CD14-positive monocyte (primary cell): ENCODE measurements at regions not wholly inside any gene's neighbourhood (a gene's known extent, or its start where the extent isn't known, plus 50 kb on each side); places are given as distances from the start of the nearest gene placed in this dataset.

Source experiments
- DNase-seq, 3 donors: peaks; one replicate each; pipeline ENCODE4 v3.0.0-alpha.2; 2011 to 2022
- H2AFZ ChIP-seq: 2 replicates; pipeline ENCODE4 v1.6.0; 2012; ENCODE audit warnings: mild to moderate bottlenecking, low read depth, low read length, inconsistent platforms; ENCODE audit not compliant: insufficient read depth, poor library complexity, severe bottlenecking
- H3K27ac ChIP-seq, 2 donors: 1 replicate in 1 of 2; 2 replicates in 1 of 2; pipeline ENCODE4 v1.5.1; 2012 to 2013; ENCODE audit warnings: low read length in 2 of 2, control low read depth in 1 of 2, inconsistent platforms in 1 of 2, low read depth in 1 of 2, mild to moderate bottlenecking in 1 of 2
- H3K27me3 ChIP-seq, 2 donors: one replicate each; pipeline versions ENCODE4 v1.6.0 to v1.6.1; 2011 to 2013; ENCODE audit warnings: low read length in 2 of 2; ENCODE audit not compliant: control insufficient read depth in 2 of 2, insufficient read depth in 2 of 2
- H3K36me3 ChIP-seq, 2 donors: replicated peaks in 1 of 2; 1 replicate in 1 of 2; 2 replicates in 1 of 2; pipeline versions ENCODE4 v1.5.1 to v1.6.1; 2012 to 2013; ENCODE audit warnings: low read length in 2 of 2, control low read depth in 1 of 2, inconsistent platforms in 1 of 2, mild to moderate bottlenecking in 1 of 2; ENCODE audit not compliant: insufficient read depth in 2 of 2, control insufficient read depth in 1 of 2
- H3K4me1 ChIP-seq, 2 donors: 1 replicate in 1 of 2; 2 replicates in 1 of 2; pipeline versions ENCODE4 v1.5.1 to v1.6.1; 2012 to 2013; ENCODE audit warnings: low read length in 2 of 2, control low read depth in 1 of 2, inconsistent platforms in 1 of 2, mild to moderate bottlenecking in 1 of 2, moderate library complexity in 1 of 2; ENCODE audit not compliant: insufficient read depth in 2 of 2, control insufficient read depth in 1 of 2
- H3K4me2 ChIP-seq: replicated peaks from 2 replicates; pipeline ENCODE3; 2012; ENCODE audit warnings: low read length, moderate library complexity, mild to moderate bottlenecking; ENCODE audit not compliant: poor library complexity, severe bottlenecking; ENCODE audit errors: extremely low read depth
- H3K4me3 ChIP-seq, 3 experiments: fragments of 200-600 bp in 1 of 3; sonication (generic) in 1 of 3; replicated peaks in 1 of 3; 1 replicate in 2 of 3; 2 replicates in 1 of 3; pipeline ENCODE4 v1.5.1; 2011 to 2013; ENCODE audit warnings: low read length in 3 of 3, mild to moderate bottlenecking in 3 of 3, control low read depth in 2 of 3, low read depth in 2 of 3, inconsistent platforms in 1 of 3, moderate library complexity in 1 of 3
- H3K79me2 ChIP-seq: 2 replicates; pipeline ENCODE4 v1.6.0; 2012; ENCODE audit warnings: mild to moderate bottlenecking, control low read depth, inconsistent platforms, low read length, moderate library complexity; ENCODE audit not compliant: insufficient read depth
- H3K9ac ChIP-seq: 2 replicates; pipeline ENCODE4 v1.6.0; 2017; ENCODE audit warnings: low read length, mild to moderate bottlenecking; ENCODE audit not compliant: insufficient read depth, poor library complexity, severe bottlenecking
- H3K9me3 ChIP-seq, 2 donors: replicated peaks in 1 of 2; 1 replicate in 1 of 2; 2 replicates in 1 of 2; pipeline versions ENCODE4 v1.5.1 to v1.6.1; 2012 to 2013; ENCODE audit warnings: low read length in 2 of 2, control low read depth in 1 of 2; ENCODE audit not compliant: control insufficient read depth in 1 of 2, insufficient read depth in 1 of 2
- H4K20me1 ChIP-seq: 2 replicates; pipeline ENCODE4 v1.6.0; 2012; ENCODE audit warnings: mild to moderate bottlenecking, low read length, control low read depth, moderate library complexity; ENCODE audit not compliant: insufficient read depth
- H3K27ac Mint-ChIP-seq, 7 donors: one replicate each; pipeline ENCODE4 v1.8.0; 2020; ENCODE audit warnings: mild to moderate bottlenecking in 7 of 7, mixed read lengths in 7 of 7, moderate library complexity in 6 of 7, inconsistent platforms in 2 of 7
- H3K27me3 Mint-ChIP-seq, 3 donors: one replicate each; pipeline ENCODE4 v1.8.0; 2021 to 2022; ENCODE audit warnings: low read depth in 3 of 3, mild to moderate bottlenecking in 3 of 3, mixed read lengths in 3 of 3, moderate library complexity in 3 of 3, inconsistent platforms in 1 of 3
- H3K36me3 Mint-ChIP-seq, 2 donors: one replicate each; pipeline ENCODE4 v1.8.0; 2020; ENCODE audit warnings: mixed read lengths in 2 of 2, inconsistent platforms in 1 of 2, mild to moderate bottlenecking in 1 of 2
- H3K4me1 Mint-ChIP-seq: one replicate; pipeline ENCODE4 v1.8.0; 2020; ENCODE audit warnings: mild to moderate bottlenecking, mixed read lengths
- H3K4me3 Mint-ChIP-seq, 2 donors: one replicate each; pipeline ENCODE4 v1.8.0; 2020; ENCODE audit warnings: mild to moderate bottlenecking in 2 of 2, mixed read lengths in 2 of 2, moderate library complexity in 1 of 2
- H3K9me3 Mint-ChIP-seq, 7 donors: one replicate each; pipeline ENCODE4 v1.8.0; 2020 to 2022; ENCODE audit warnings: mixed read lengths in 7 of 7, mild to moderate bottlenecking in 6 of 7, moderate library complexity in 6 of 7, inconsistent platforms in 2 of 7
- WGBS: methylation state at CpG from one replicate; pipeline ENCODE4 v1.1.5; 2013; ENCODE audit warnings: missing lambda C conversion rate; ENCODE audit not compliant: insufficient coverage; 5-methylcytosine and 5-hydroxymethylcytosine counted together
- intact Hi-C, 2 donors: fragments of 100-400 bp; cut with micrococcal nuclease; formaldehyde crosslinking; loops; one replicate each; pipeline versions ENCODE4 v1.15.0 to v1.15.1; 2023
- TF ChIP-seq, protein P1 (sequence below): fragments of 200-600 bp; IDR thresholded peaks from one replicate; pipeline ENCODE4 v1.8.0; 2022; ENCODE audit warnings: antibody characterized with exemption, mild to moderate bottlenecking

DNA sequence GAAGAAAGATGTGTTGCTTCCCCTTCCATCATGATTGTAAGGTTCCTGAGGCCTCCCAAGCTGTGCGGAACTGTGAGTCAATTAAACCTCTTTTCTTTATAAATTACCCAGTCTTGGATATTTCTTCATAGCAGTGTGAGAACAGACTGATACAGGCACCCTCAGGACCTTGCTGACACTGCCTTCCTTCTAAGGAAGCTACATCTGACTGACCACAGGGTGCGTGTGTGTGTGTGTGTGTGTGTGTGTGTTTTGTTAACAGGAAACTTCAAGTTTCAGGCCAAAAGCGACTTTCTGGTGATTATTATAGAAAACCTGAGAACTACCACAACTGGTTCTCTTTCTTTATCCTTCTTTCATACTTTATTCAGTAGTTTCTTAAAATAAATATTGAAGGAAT lies 149.0 kb downstream of the CAPZA3 start:
- no peaks in the 10 kb centered on the region for H3K27me3 ChIP-seq
- H3K4me2 ChIP-seq: no peak overlapping the region
- H3K4me3 ChIP-seq: no peak overlapping the region
- H3K27ac ChIP-seq: no peak overlapping the region
- no peaks in the 10 kb centered on the region for H4K20me1 ChIP-seq
- Mint-ChIP-seq H3K27me3 (peaks cover 0 to 1% (median 0%) of the 10 kb centered on the region in 3 donors), H3K27ac (no peak overlapping the region), H3K9me3 (peaks cover 0 to 6% (median 3%) of the 10 kb centered on the region in 7 donors), H3K4me3 (no peak overlapping the region), H3K36me3 (no peaks in the 10 kb centered on the region), H3K4me1 (no peaks in the 10 kb centered on the region)
- H3K9ac ChIP-seq: no peak overlapping the region
- H3K9me3 ChIP-seq: no peaks in the 10 kb centered on the region
- no peak for DNase-seq
- TF ChIP-seq, protein P1, sequence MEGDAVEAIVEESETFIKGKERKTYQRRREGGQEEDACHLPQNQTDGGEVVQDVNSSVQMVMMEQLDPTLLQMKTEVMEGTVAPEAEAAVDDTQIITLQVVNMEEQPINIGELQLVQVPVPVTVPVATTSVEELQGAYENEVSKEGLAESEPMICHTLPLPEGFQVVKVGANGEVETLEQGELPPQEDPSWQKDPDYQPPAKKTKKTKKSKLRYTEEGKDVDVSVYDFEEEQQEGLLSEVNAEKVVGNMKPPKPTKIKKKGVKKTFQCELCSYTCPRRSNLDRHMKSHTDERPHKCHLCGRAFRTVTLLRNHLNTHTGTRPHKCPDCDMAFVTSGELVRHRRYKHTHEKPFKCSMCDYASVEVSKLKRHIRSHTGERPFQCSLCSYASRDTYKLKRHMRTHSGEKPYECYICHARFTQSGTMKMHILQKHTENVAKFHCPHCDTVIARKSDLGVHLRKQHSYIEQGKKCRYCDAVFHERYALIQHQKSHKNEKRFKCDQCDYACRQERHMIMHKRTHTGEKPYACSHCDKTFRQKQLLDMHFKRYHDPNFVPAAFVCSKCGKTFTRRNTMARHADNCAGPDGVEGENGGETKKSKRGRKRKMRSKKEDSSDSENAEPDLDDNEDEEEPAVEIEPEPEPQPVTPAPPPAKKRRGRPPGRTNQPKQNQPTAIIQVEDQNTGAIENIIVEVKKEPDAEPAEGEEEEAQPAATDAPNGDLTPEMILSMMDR: no peak
- H3K79me2 ChIP-seq: no peaks in the 10 kb centered on the region
- 83% methylated on average over 1 of the region's 3 CpGs for WGBS
- no peaks in the 10 kb centered on the region for H3K36me3 ChIP-seq
- no peak overlapping the region for H2AFZ ChIP-seq
- intact Hi-C loops: no loop called here
- H3K4me1 ChIP-seq: no peaks in the 10 kb centered on the region

DNA sequence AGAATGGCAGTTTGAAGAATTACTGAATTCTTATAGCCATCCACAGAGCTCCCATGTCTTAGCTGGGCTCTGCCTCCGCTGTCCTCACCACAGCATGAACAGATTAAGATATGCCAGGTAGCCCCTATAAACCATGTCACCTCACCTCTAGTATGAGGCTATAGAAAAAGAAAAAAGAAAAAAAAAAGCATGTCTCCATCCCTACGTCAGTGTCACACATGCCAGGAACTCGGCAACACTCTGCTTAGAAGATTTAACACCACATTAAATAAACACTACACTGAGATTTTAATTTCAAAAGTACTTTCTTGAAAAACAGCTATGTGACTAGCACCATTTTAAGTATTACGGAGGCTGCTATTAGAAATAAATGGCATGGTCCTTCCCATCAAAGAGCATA lies 149.4 kb downstream of the CAPZA3 start:
- no peaks in the 10 kb centered on the region for H3K9me3 ChIP-seq
- H3K4me2 ChIP-seq: no peak overlapping the region
- TF ChIP-seq, protein P1: no peak
- H3K4me1 ChIP-seq: no peaks in the 10 kb centered on the region
- no peak overlapping the region for H3K9ac ChIP-seq
- H3K4me3 ChIP-seq: no peak overlapping the region
- no peak overlapping the region for H2AFZ ChIP-seq
- no peaks in the 10 kb centered on the region for H3K4me1 Mint-ChIP-seq
- no peaks in the 10 kb centered on the region for H3K27me3 ChIP-seq
- no peak for DNase-seq
- H3K79me2 ChIP-seq: no peaks in the 10 kb centered on the region
- H3K27me3 Mint-ChIP-seq: peaks cover 0 to 1% (median 0%) of the 10 kb centered on the region in 3 donors
- H3K27ac Mint-ChIP-seq: peak overlapping the region in 1 of 7 donors; percentile 21
- H3K9me3 Mint-ChIP-seq: peaks cover 0 to 8% (median 3%) of the 10 kb centered on the region in 7 donors
- 80% methylated on average over 1 of the region's 4 CpGs for WGBS
- H3K36me3 ChIP-seq: no peaks in the 10 kb centered on the region
- H3K27ac ChIP-seq: no peak overlapping the region
- H3K36me3 Mint-ChIP-seq: no peaks in the 10 kb centered on the region
- intact Hi-C loops: no loop called here
- no peaks in the 10 kb centered on the region for H4K20me1 ChIP-seq
- H3K4me3 Mint-ChIP-seq: no peak overlapping the region
